Astrocyte of the spinal cord (primary cell): ENCODE measurements at regions not wholly inside any gene's neighbourhood (a gene's known extent, or its start where the extent isn't known, plus 50 kb on each side); places are given as distances from the start of the nearest gene placed in this dataset.

Experiments used
- DNase-seq: peaks from one replicate; pipeline ENCODE4 v3.0.0; 2011; ENCODE audit warnings: low read depth, low spot score
- H3K4me3 ChIP-seq: 2 replicates; pipeline ENCODE4 v1.5.1; 2011; ENCODE audit warnings: low read depth, mild to moderate bottlenecking, low read length, moderate library complexity
- CTCF ChIP-seq: IDR thresholded peaks from 2 replicates; pipeline ENCODE4 v1.5.1; 2012; ENCODE audit warnings: low read depth, mild to moderate bottlenecking, low read length, inconsistent platforms
- in situ Hi-C: cut with HindIII; loops from 2 replicates; pipeline ENCODE4 v1.10.0; 2017; ENCODE audit warnings: low sequenced_read_pairs

GRCh38 chr3:67765575-67765974, 111.2 kb upstream of the SUCLG2 start:
- no peak overlapping the region for H3K4me3 ChIP-seq
- no peak for DNase-seq
- in situ Hi-C loops, result no loop called here
- no peak for TF ChIP-seq CTCF

GRCh38 chr3:67745296-67745695, 90.9 kb upstream of the SUCLG2 start:
- H3K4me3 ChIP-seq, result no peak overlapping the region
- no peak for TF ChIP-seq CTCF
- in situ Hi-C loops, result no loop called here
- no peak for DNase-seq

GRCh38 chr3:67744699-67745098, 90.3 kb upstream of the SUCLG2 start:
- in situ Hi-C loops, result no loop called here
- DNase-seq, result no peak
- TF ChIP-seq CTCF, result no peak
- H3K4me3 ChIP-seq, result no peak overlapping the region

DNA sequence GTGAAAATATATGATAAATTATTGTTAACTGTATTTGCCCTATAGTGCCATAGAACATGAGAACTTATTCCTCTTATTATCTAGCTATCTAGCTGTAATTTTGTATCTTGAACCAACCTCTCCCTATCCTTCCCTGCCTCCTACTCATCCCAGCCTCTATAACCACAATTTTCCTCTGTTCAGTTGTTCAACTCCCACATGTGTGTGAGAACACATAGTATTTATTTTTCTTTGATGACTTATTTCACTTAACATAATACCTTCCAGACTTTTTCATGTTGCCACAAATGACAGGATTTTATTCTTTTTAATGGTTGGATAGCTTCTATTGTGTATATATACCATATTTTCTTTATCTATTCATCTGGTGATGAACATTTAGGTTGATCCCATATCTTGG, 85.4 kb upstream of the SUCLG2 start:
- in situ Hi-C loops, result no loop called here
- TF ChIP-seq CTCF, result no peak
- no peak overlapping the region for H3K4me3 ChIP-seq
- peak; percentile 3 for DNase-seq

DNA sequence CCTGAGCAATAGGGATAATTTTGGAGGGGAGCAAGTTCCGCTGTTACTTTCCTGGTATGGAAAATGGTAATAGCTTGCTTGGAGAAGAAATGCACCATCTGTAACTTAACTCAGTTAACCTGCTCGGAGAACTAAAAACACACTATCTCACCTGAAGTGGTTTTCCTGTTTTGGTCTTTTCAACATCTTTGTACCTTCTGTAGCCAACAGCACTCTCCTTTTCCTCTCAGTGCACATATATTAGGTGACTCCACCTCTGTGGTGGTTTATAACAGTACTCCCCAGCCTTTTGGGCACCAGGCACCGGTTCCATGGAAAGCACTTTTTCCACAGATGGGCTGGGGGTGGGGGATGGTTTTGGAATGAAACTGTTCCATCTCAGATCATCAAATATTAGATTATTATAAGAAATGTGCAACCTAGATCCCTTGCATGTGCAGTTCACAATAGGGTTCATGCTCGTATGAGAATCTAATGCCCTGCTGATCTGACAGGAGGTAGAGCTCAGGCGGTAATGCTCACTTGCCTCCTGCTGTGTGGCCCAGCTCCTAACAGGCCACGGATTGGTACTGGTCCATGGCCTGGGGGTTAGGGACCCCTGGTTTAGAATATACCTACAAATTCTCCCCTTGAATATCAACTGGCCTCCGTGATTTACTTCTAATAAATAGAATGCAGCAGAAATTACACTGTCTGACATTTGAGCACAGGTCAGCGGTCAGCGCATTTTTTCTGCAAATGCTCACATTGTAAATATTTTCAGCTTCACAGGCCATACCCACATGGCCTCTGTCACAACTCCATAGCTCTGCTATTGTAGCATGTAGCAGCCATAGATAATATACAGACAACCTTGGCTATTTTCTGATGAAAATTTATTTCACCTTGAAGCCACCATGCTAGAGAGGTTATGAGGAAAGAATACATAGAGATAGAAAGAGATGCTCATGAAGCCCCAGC, 83.8 kb upstream of the SUCLG2 start:
- no peak overlapping the region for H3K4me3 ChIP-seq
- DNase-seq, result no peak
- TF ChIP-seq CTCF, result no peak
- in situ Hi-C loops, result no loop called here

DNA sequence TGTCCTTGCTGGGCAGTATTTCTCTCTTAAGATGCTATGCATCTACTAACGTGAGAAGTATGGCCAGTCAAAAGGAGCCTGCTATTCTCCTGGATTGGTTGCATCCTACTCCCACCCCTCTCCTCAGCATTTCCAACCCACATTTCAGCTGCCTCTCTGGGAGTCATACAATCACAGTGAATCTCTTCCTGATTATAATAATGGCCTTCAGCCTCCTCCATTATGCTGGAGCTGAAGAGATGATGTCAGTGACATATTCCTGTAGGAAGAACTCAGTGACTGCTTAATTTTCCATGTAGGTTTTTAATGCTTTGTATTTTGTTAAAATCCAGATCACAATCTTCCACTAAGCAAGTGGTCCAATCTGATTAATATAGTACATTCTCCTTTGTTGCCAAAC, 82.7 kb upstream of the SUCLG2 start:
- H3K4me3 ChIP-seq, result no peak overlapping the region
- no peak for DNase-seq
- TF ChIP-seq CTCF, result no peak
- in situ Hi-C loops, result no loop called here
